ENCODE measurements at regions not wholly inside any gene's neighbourhood (a gene's known extent, or its start where the extent isn't known, plus 50 kb on each side); places are given as distances from the start of the nearest gene placed in this dataset.
A peak's percentile ranks its signal among the peaks of the same experiment; 100 is the strongest.

DNA sequence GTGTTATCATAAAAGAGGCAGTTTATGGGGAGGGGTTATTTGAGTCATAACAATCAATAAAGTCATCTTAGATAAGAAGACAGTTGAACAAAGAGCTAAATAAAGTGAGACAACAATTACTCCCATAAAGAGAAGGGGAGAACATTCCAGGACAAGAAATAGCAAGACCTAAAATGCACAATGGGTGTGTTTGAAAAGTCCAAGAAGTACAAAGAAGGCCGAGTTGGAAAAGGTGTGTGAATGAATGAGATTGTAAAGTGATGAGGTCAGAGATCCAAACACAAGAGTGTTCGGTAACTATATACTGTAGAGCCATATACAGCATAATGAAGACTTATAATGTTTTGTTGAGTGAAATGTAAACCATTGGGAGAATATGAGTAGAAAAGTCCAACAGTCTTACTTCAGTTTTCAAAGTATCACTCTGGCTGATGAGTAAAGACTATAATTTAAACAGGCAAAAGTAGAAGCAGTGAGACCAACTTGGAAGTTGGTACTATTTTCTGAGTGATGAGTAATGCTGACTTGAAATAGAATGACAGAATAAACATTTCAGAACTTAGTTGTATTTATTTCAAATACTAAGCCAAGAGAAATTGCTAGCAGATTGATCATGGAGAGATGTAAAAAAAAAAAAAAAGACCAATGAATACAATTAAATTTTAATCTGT lies 868.7 kb upstream of the CDH9 start:
- no peaks in the 10 kb centered on the region for H3K36me3 ChIP-seq (ENCODE audit: control insufficient read depth in 1 of 2, insufficient read depth in 2 of 2, low read depth in 1 of 2, low read length in 2 of 2)
- peak overlapping the region; percentile 29 for H3K27ac ChIP-seq (ENCODE audit: low read length, poor library complexity, severe bottlenecking)
- 73% methylated on average over 2 of the region's 2 CpGs for WGBS
- no peak overlapping the region for H2AK5ac ChIP-seq (ENCODE audit: low read length, severe bottlenecking)
- H3K4ac ChIP-seq (ENCODE audit: low read depth in 1 of 2, low read length in 2 of 2): no peak overlapping the region
- H3K4me2 ChIP-seq (ENCODE audit: low read length, poor library complexity, severe bottlenecking): no peak overlapping the region
- no peak overlapping the region for H3K18ac ChIP-seq (ENCODE audit: low read depth in 1 of 2, low read length in 2 of 2)
- H3K27me3 ChIP-seq (ENCODE audit: control insufficient read depth in 1 of 2, insufficient read depth in 1 of 2, low read length in 2 of 2): no peaks in the 10 kb centered on the region
- no peak for DNase-seq
- no peak overlapping the region for H3K9ac ChIP-seq (ENCODE audit: low read length)
- no peak overlapping the region for H3K14ac ChIP-seq (ENCODE audit: low read length in 2 of 2)
- peaks cover 5% of the 10 kb centered on the region for H3K9me3 ChIP-seq (ENCODE audit: control insufficient read depth, low read length)
- no peak overlapping the region for H3K23ac ChIP-seq (ENCODE audit: low read length in 2 of 2)
- no peak overlapping the region for H2BK5ac ChIP-seq (ENCODE audit: low read depth, low read length, poor library complexity, severe bottlenecking)
- H2BK12ac ChIP-seq (ENCODE audit: low read length in 2 of 2): no peak overlapping the region
- no peak overlapping the region for H4K8ac ChIP-seq (ENCODE audit: low read length)
- H2AFZ ChIP-seq (ENCODE audit: low read depth, low read length): no peak overlapping the region
- H3K4me3 ChIP-seq (ENCODE audit: insufficient read depth in 1 of 2, low read depth in 1 of 2, low read length in 2 of 2): no peak overlapping the region
- no peak overlapping the region for H4K91ac ChIP-seq (ENCODE audit: low read length)
- no peak overlapping the region for H2BK120ac ChIP-seq (ENCODE audit: low read depth, low read length)
- no peak overlapping the region for H2BK15ac ChIP-seq (ENCODE audit: low read depth, poor library complexity, severe bottlenecking)
- H3K79me1 ChIP-seq (replicated peaks; ENCODE audit: low read length, poor library complexity, severe bottlenecking): no peaks in the 10 kb centered on the region
- no peaks in the 10 kb centered on the region for H3K4me1 ChIP-seq (ENCODE audit: control insufficient read depth, insufficient read depth, low read depth, low read length)

- H4K91ac ChIP-seq (ENCODE audit: low read length): no peak overlapping the region
- no peak overlapping the region for H3K4ac ChIP-seq (ENCODE audit: low read depth in 1 of 2, low read length in 2 of 2)
- H2AFZ ChIP-seq (ENCODE audit: low read depth, low read length): no peak overlapping the region
- H4K8ac ChIP-seq (ENCODE audit: low read length): no peak overlapping the region
- no peak overlapping the region for H2BK5ac ChIP-seq (ENCODE audit: low read depth, low read length, poor library complexity, severe bottlenecking)
- H3K79me1 ChIP-seq (replicated peaks; ENCODE audit: low read length, poor library complexity, severe bottlenecking): no peaks in the 10 kb centered on the region
- H3K4me3 ChIP-seq (ENCODE audit: insufficient read depth in 1 of 2, low read depth in 1 of 2, low read length in 2 of 2): no peak overlapping the region
- H3K9me3 ChIP-seq (ENCODE audit: control insufficient read depth, low read length): peaks cover 5% of the 10 kb centered on the region
- H2BK15ac ChIP-seq (ENCODE audit: low read depth, poor library complexity, severe bottlenecking): no peak overlapping the region
- no peaks in the 10 kb centered on the region for H3K4me1 ChIP-seq (ENCODE audit: control insufficient read depth, insufficient read depth, low read depth, low read length)
- no peak overlapping the region for H3K18ac ChIP-seq (ENCODE audit: low read depth in 1 of 2, low read length in 2 of 2)
- no peak overlapping the region for H3K27ac ChIP-seq (ENCODE audit: low read length, poor library complexity, severe bottlenecking)
- no peak overlapping the region for H2BK12ac ChIP-seq (ENCODE audit: low read length in 2 of 2)
- no peaks in the 10 kb centered on the region for H3K36me3 ChIP-seq (ENCODE audit: control insufficient read depth in 1 of 2, insufficient read depth in 2 of 2, low read depth in 1 of 2, low read length in 2 of 2)
- 61% methylated on average over 2 of the region's 2 CpGs for WGBS
- no peak overlapping the region for H2AK5ac ChIP-seq (ENCODE audit: low read length, severe bottlenecking)
- H3K27me3 ChIP-seq (ENCODE audit: control insufficient read depth in 1 of 2, insufficient read depth in 1 of 2, low read length in 2 of 2): no peaks in the 10 kb centered on the region
- H3K4me2 ChIP-seq (ENCODE audit: low read length, poor library complexity, severe bottlenecking): no peak overlapping the region
- no peak overlapping the region for H3K14ac ChIP-seq (ENCODE audit: low read length in 2 of 2)
- H3K9ac ChIP-seq (ENCODE audit: low read length): no peak overlapping the region
- H3K23ac ChIP-seq (ENCODE audit: low read length in 2 of 2): no peak overlapping the region
- no peak overlapping the region for H2BK120ac ChIP-seq (ENCODE audit: low read depth, low read length)
- no peak for DNase-seq
Measured at GRCh38 chr5:27906481-27906880, 868.1 kb upstream of the CDH9 start.

- H3K4me1 ChIP-seq (ENCODE audit: control insufficient read depth, insufficient read depth, low read depth, low read length): no peaks in the 10 kb centered on the region
- WGBS: 75% methylated on average over 3 of the region's 3 CpGs
Measured at GRCh38 chr5:27900761-27901160, 862.4 kb upstream of the CDH9 start.

DNA sequence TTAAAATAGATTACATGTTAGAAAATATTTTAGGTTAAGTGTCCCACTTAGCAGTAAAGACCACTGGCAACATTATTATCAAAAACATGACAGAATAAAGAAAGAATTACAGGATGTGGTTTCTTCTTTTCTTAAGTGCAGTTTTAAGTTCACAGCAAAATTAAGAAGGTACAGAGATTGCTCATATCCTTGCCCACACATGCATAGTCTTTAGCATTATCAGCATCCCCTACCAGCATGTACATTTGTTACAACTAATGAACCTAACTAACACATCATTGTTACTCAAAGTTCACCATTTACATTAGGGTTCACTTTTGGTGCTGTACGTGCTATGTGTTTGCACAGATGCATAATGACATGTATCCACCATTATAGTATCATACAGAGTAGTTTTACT lies 837.7 kb upstream of the CDH9 start:
- H3K79me1 ChIP-seq (replicated peaks; ENCODE audit: low read length, poor library complexity, severe bottlenecking): no peaks in the 10 kb centered on the region
- H3K18ac ChIP-seq (ENCODE audit: low read depth in 1 of 2, low read length in 2 of 2): no peak overlapping the region
- H4K91ac ChIP-seq (ENCODE audit: low read length): no peak overlapping the region
- H3K9me3 ChIP-seq (ENCODE audit: control insufficient read depth, low read length): peaks cover 19% of the 10 kb centered on the region
- H4K8ac ChIP-seq (ENCODE audit: low read length): no peak overlapping the region
- H3K4me2 ChIP-seq (ENCODE audit: low read length, poor library complexity, severe bottlenecking): no peak overlapping the region
- H2BK15ac ChIP-seq (ENCODE audit: low read depth, poor library complexity, severe bottlenecking): no peak overlapping the region
- no peak overlapping the region for H3K14ac ChIP-seq (ENCODE audit: low read length in 2 of 2)
- no peak overlapping the region for H2BK5ac ChIP-seq (ENCODE audit: low read depth, low read length, poor library complexity, severe bottlenecking)
- H2BK120ac ChIP-seq (ENCODE audit: low read depth, low read length): no peak overlapping the region
- H3K9ac ChIP-seq (ENCODE audit: low read length): no peak overlapping the region
- H3K27ac ChIP-seq (ENCODE audit: low read length, poor library complexity, severe bottlenecking): no peak overlapping the region
- H3K23ac ChIP-seq (ENCODE audit: low read length in 2 of 2): no peak overlapping the region
- no CpG with 5 or more reads among the region's 1 CpG for WGBS
- no peak overlapping the region for H3K4ac ChIP-seq (ENCODE audit: low read depth in 1 of 2, low read length in 2 of 2)
- no peak overlapping the region for H2AK5ac ChIP-seq (ENCODE audit: low read length, severe bottlenecking)
- H3K36me3 ChIP-seq (ENCODE audit: control insufficient read depth in 1 of 2, insufficient read depth in 2 of 2, low read depth in 1 of 2, low read length in 2 of 2): no peaks in the 10 kb centered on the region
- H2BK12ac ChIP-seq (ENCODE audit: low read length in 2 of 2): no peak overlapping the region
- H3K4me3 ChIP-seq (ENCODE audit: insufficient read depth in 1 of 2, low read depth in 1 of 2, low read length in 2 of 2): no peak overlapping the region
- H3K4me1 ChIP-seq (ENCODE audit: control insufficient read depth, insufficient read depth, low read depth, low read length): no peaks in the 10 kb centered on the region
- no peak for DNase-seq
- H2AFZ ChIP-seq (ENCODE audit: low read depth, low read length): no peak overlapping the region
- H3K27me3 ChIP-seq (ENCODE audit: control insufficient read depth in 1 of 2, insufficient read depth in 1 of 2, low read length in 2 of 2): no peaks in the 10 kb centered on the region

More at GRCh38 chr5:27900761-27901160, 862.4 kb upstream of the CDH9 start:
- Histone ChIP-seq H3K9ac (ENCODE audit: low read length) (no peak overlapping the region), H3K9me3 (ENCODE audit: control insufficient read depth, low read length) (peaks cover 5% of the 10 kb centered on the region), H3K23ac (ENCODE audit: low read length in 2 of 2) (no peak overlapping the region), H4K91ac (ENCODE audit: low read length) (no peak overlapping the region), H3K27ac (ENCODE audit: low read length, poor library complexity, severe bottlenecking) (no peak overlapping the region), H2AFZ (ENCODE audit: low read depth, low read length) (no peak overlapping the region), H3K27me3 (ENCODE audit: control insufficient read depth in 1 of 2, insufficient read depth in 1 of 2, low read length in 2 of 2) (no peaks in the 10 kb centered on the region), H3K4ac (ENCODE audit: low read depth in 1 of 2, low read length in 2 of 2) (no peak overlapping the region), H2BK15ac (ENCODE audit: low read depth, poor library complexity, severe bottlenecking) (no peak overlapping the region), H2BK120ac (ENCODE audit: low read depth, low read length) (no peak overlapping the region), H3K4me2 (ENCODE audit: low read length, poor library complexity, severe bottlenecking) (no peak overlapping the region), H3K18ac (ENCODE audit: low read depth in 1 of 2, low read length in 2 of 2) (no peak overlapping the region), H2AK5ac (ENCODE audit: low read length, severe bottlenecking) (no peak overlapping the region), H3K36me3 (ENCODE audit: control insufficient read depth in 1 of 2, insufficient read depth in 2 of 2, low read depth in 1 of 2, low read length in 2 of 2) (no peaks in the 10 kb centered on the region), H3K4me3 (ENCODE audit: insufficient read depth in 1 of 2, low read depth in 1 of 2, low read length in 2 of 2) (no peak overlapping the region), H3K79me1 (replicated peaks; ENCODE audit: low read length, poor library complexity, severe bottlenecking) (no peaks in the 10 kb centered on the region), H4K8ac (ENCODE audit: low read length) (no peak overlapping the region), H3K14ac (ENCODE audit: low read length in 2 of 2) (no peak overlapping the region), H2BK12ac (ENCODE audit: low read length in 2 of 2) (no peak overlapping the region), H2BK5ac (ENCODE audit: low read depth, low read length, poor library complexity, severe bottlenecking) (no peak overlapping the region)
- no peak for DNase-seq
